Esophagus squamous epithelium (tissue), 5 donors: ENCODE measurements at regions not wholly inside any gene's neighbourhood (a gene's known extent, or its start where the extent isn't known, plus 50 kb on each side); places are given as distances from the start of the nearest gene placed in this dataset.

ENCODE experiments used
- DNase-seq: peaks from one replicate; lab custom pipeline; 2025; lab: John Stamatoyannopoulos, UW
- H3K27ac ChIP-seq, 4 donors: fragments of 200-600 bp; sonication (generic); one replicate each; pipeline ENCODE4 v1.5.1; 2016 to 2019; ENCODE audit warnings: mild to moderate bottlenecking in 1 of 4
- H3K27me3 ChIP-seq, 4 donors: fragments of 200-600 bp; sonication (generic); 1 replicate in 3 of 4; 2 replicates in 1 of 4; pipeline versions ENCODE4 v1.5.1 to v1.6.0; 2017 to 2021; ENCODE audit warnings: antibody characterized with exemption in 1 of 4
- H3K36me3 ChIP-seq, 3 donors: fragments of 200-600 bp; sonication (generic); one replicate each; pipeline ENCODE4 v1.5.1; 2016 to 2019
- H3K4me1 ChIP-seq, 3 donors: fragments of 200-600 bp; sonication (generic); one replicate each; pipeline ENCODE4 v1.5.1; 2017 to 2019
- H3K4me3 ChIP-seq, 4 donors: fragments of 200-600 bp; sonication (generic); 1 replicate in 3 of 4; 2 replicates in 1 of 4; pipeline ENCODE4 v1.5.1; 2016 to 2019; ENCODE audit warnings: mild to moderate bottlenecking in 2 of 4, moderate library complexity in 1 of 4
- H3K9me3 ChIP-seq, 3 donors: fragments of 200-600 bp; sonication (generic); one replicate each; pipeline ENCODE4 v1.5.1; 2016 to 2019
- CTCF ChIP-seq, 6 experiments: fragments of 450-650 bp in 4 of 6; fragments of 200-600 bp in 2 of 6; sonication (generic) in 2 of 6; IDR thresholded peaks; one replicate each; pipeline ENCODE4 v1.5.1; 2016 to 2019; ENCODE audit warnings: antibody characterized with exemption in 6 of 6, mild to moderate bottlenecking in 4 of 6, moderate library complexity in 4 of 6
- POLR2A ChIP-seq, 4 donors: fragments of 450-650 bp; IDR thresholded peaks; one replicate each; pipeline ENCODE4 v1.6.1; 2017; ENCODE audit warnings: antibody characterized with exemption in 4 of 4, mild to moderate bottlenecking in 4 of 4, moderate library complexity in 3 of 4
- WGBS, 2 donors: methylation state at CpG; one replicate each; pipeline ENCODE4 v1.1.5; 2018; 5-methylcytosine and 5-hydroxymethylcytosine counted together
- intact Hi-C: fragments of 100-400 bp; cut with DNase I; formaldehyde crosslinking; loops from one replicate; pipeline ENCODE4 v1.15.0; 2022
- donor health status: DM: yes; HTN: yes; CAD: no.

- Histone ChIP-seq H3K27ac (no peak overlapping the region), H3K36me3 (no peaks in the 10 kb centered on the region), H3K4me3 (no peak overlapping the region), H3K9me3 (no peaks in the 10 kb centered on the region), H3K27me3 (no peaks in the 10 kb centered on the region), H3K4me1 (no peaks in the 10 kb centered on the region)
- intact Hi-C loops, result no loop called here
- 78 to 83% methylated on average over 4 to 5 of the region's 5 CpGs for WGBS, 2 donors
- TF ChIP-seq POLR2A (IDR thresholded peaks at IDR 0.05), result no peak
- no peak for TF ChIP-seq CTCF (IDR thresholded peaks at IDR 0.05)
- no peak for DNase-seq
Measured at GRCh38 chr16:6949240-6949639, 383.4 kb upstream of the RBFOX1 start.

GRCh38 chr16:6947291-6947690 is 385.4 kb upstream of the RBFOX1 start:
- intact Hi-C loops, result no loop called here
- no peaks in the 10 kb centered on the region for H3K27me3 ChIP-seq
- 26 to 53% methylated on average over 6 of the region's 6 CpGs for WGBS, 2 donors

GRCh38 chr16:6946802-6947201 is 385.8 kb upstream of the RBFOX1 start:
- no peaks in the 10 kb centered on the region for H3K4me1 ChIP-seq
- no peaks in the 10 kb centered on the region for H3K36me3 ChIP-seq
- H3K9me3 ChIP-seq, result no peaks in the 10 kb centered on the region
- TF ChIP-seq POLR2A (IDR thresholded peaks at IDR 0.05) (no peak), CTCF (IDR thresholded peaks at IDR 0.05) (no peak)
- peak overlapping the region in 1 of 4 donors; percentile 15 for H3K27ac ChIP-seq
- H3K4me3 ChIP-seq, result no peak overlapping the region
- intact Hi-C loops, result no loop called here
- WGBS, 2 donors, result 36 to 50% methylated on average over 1 of the region's 1 CpG
- DNase-seq, result no peak
- H3K27me3 ChIP-seq, result no peaks in the 10 kb centered on the region

More at GRCh38 chr16:6947291-6947690, 385.4 kb upstream of the RBFOX1 start:
- H3K4me3 ChIP-seq, result no peak overlapping the region
- no peaks in the 10 kb centered on the region for H3K9me3 ChIP-seq
- no peaks in the 10 kb centered on the region for H3K4me1 ChIP-seq
- no peak for TF ChIP-seq POLR2A (IDR thresholded peaks at IDR 0.05)
- TF ChIP-seq CTCF (IDR thresholded peaks at IDR 0.05), result no peak
- no peak for DNase-seq
- H3K36me3 ChIP-seq, result no peaks in the 10 kb centered on the region
- peak overlapping the region in 1 of 4 donors; percentile 15 for H3K27ac ChIP-seq

- H3K36me3 ChIP-seq, result no peaks in the 10 kb centered on the region
- 87 to 96% methylated on average over 1 of the region's 1 CpG for WGBS, 2 donors
- no peaks in the 10 kb centered on the region for H3K9me3 ChIP-seq
- TF ChIP-seq POLR2A (IDR thresholded peaks at IDR 0.05), result no peak
- TF ChIP-seq CTCF (IDR thresholded peaks at IDR 0.05), result no peak
- H3K4me3 ChIP-seq, result no peak overlapping the region
- DNase-seq, result no peak
- intact Hi-C loops, result no loop called here
- H3K27ac ChIP-seq, result no peak overlapping the region
- no peaks in the 10 kb centered on the region for H3K4me1 ChIP-seq
- no peaks in the 10 kb centered on the region for H3K27me3 ChIP-seq
Measured at GRCh38 chr16:6946106-6946505, 386.5 kb upstream of the RBFOX1 start.

- Histone ChIP-seq H3K27me3 (no peaks in the 10 kb centered on the region), H3K4me1 (no peaks in the 10 kb centered on the region), H3K27ac (no peak overlapping the region), H3K36me3 (no peaks in the 10 kb centered on the region), H3K4me3 (no peak overlapping the region), H3K9me3 (no peaks in the 10 kb centered on the region)
- 93 to 100% methylated on average over 5 of the region's 5 CpGs for WGBS, 2 donors
- no peak for DNase-seq
- TF ChIP-seq CTCF (IDR thresholded peaks at IDR 0.05) (no peak), POLR2A (IDR thresholded peaks at IDR 0.05) (no peak)
- intact Hi-C loops, result no loop called here
Measured at GRCh38 chr16:6940968-6941367, 391.7 kb upstream of the RBFOX1 start.
